T-helper 1 cell (primary cell): ENCODE measurements at regions not wholly inside any gene's neighbourhood (a gene's known extent, or its start where the extent isn't known, plus 50 kb on each side); places are given as distances from the start of the nearest gene placed in this dataset.
"Not testable (repeated sequence)": the region's sequence is repeated elsewhere in the genome, so short reads cannot be mapped to it uniquely, and the experiment has no call there.

Source experiments
- DNase-seq, 5 donors: peaks; one replicate each; pipeline ENCODE4 v3.0.0-alpha.2; 2012 to 2020

- no peak for DNase-seq
Observed at GRCh38 chr2:129006901-129007300, 688.2 kb upstream of the HS6ST1 start.

- DNase-seq: no peak
Observed at GRCh38 chr2:129008055-129008880, 689.6 kb upstream of the HS6ST1 start.

GRCh38 chr2:129008881-129009554 lies 690.4 kb upstream of the HS6ST1 start:
- DNase-seq: no peak

- DNase-seq: no peak
Observed at GRCh38 chr2:129009555-129010146, 691.0 kb upstream of the HS6ST1 start.

GRCh38 chr2:129010262-129010661 lies 691.6 kb upstream of the HS6ST1 start:
- DNase-seq: no peak

GRCh38 chr2:129011466-129012061 lies 692.9 kb upstream of the HS6ST1 start:
- no peak for DNase-seq

- DNase-seq: no peak
Observed at GRCh38 chr2:129014432-129014831, 695.8 kb upstream of the HS6ST1 start.

GRCh38 chr2:129015397-129016285 lies 697.0 kb upstream of the HS6ST1 start:
- DNase-seq: no peak

GRCh38 chr2:129016972-129017371 lies 698.3 kb upstream of the HS6ST1 start:
- no peak for DNase-seq

GRCh38 chr2:129024796-129025195 lies 706.1 kb upstream of the HS6ST1 start:
- no peak for DNase-seq

GRCh38 chr2:129035992-129036391 lies 717.3 kb upstream of the HS6ST1 start:
- no peak for DNase-seq

- DNase-seq: not testable (repeated sequence)
Observed at GRCh38 chr2:129043677-129044076, 725.0 kb upstream of the HS6ST1 start.

GRCh38 chr2:129046475-129046874 lies 727.8 kb upstream of the HS6ST1 start:
- DNase-seq: not testable (repeated sequence)

GRCh38 chr2:129050101-129050500 lies 731.4 kb upstream of the HS6ST1 start:
- peak in 1 of 5 donors; percentile 2 for DNase-seq

GRCh38 chr2:129055242-129055641 lies 736.6 kb upstream of the HS6ST1 start:
- no peak for DNase-seq

- no peak for DNase-seq
Observed at GRCh38 chr2:129055824-129056223, 737.2 kb upstream of the HS6ST1 start.

GRCh38 chr2:129056309-129056958 lies 737.8 kb upstream of the HS6ST1 start:
- DNase-seq: no peak

- DNase-seq: no peak
Observed at GRCh38 chr2:129056959-129057317, 738.3 kb upstream of the HS6ST1 start.

GRCh38 chr2:129058981-129059380 lies 740.3 kb upstream of the HS6ST1 start:
- DNase-seq: no peak

- no peak for DNase-seq
Observed at GRCh38 chr2:129059476-129059875, 740.8 kb upstream of the HS6ST1 start.

GRCh38 chr2:129061069-129061768 lies 742.6 kb upstream of the HS6ST1 start:
- DNase-seq: peak in 1 of 5 donors; percentile 35
